Activated CD4-positive, alpha-beta memory T cell treated with anti-CD3 and anti-CD28 coated beads for 36 hours (primary cell): ENCODE measurements at regions not wholly inside any gene's neighbourhood (a gene's known extent, or its start where the extent isn't known, plus 50 kb on each side); places are given as distances from the start of the nearest gene placed in this dataset.

Experiments used
- CTCF ChIA-PET: fragments of 350-600 bp; sonication (Branson Sonifier 250); formaldehyde crosslinking; loops from one replicate; lab custom pipeline; 2021; ENCODE audit warnings: antibody characterized with exemption, inconsistent platforms; lab: Charles Lee
- POLR2A ChIA-PET: fragments of 350-600 bp; sonication (Branson Sonifier 250); formaldehyde crosslinking; loops from one replicate; lab custom pipeline; 2021; ENCODE audit warnings: antibody characterized with exemption; lab: Charles Lee
- DNase-seq: peaks from one replicate; pipeline ENCODE4 v3.0.0-alpha.2; 2020
- H3K27ac Mint-ChIP-seq: one replicate; pipeline ENCODE4 v1.8.0; 2021; ENCODE audit warnings: mixed read lengths
- H3K27me3 Mint-ChIP-seq: one replicate; pipeline ENCODE4 v1.8.0; 2021; ENCODE audit warnings: mixed read lengths
- H3K36me3 Mint-ChIP-seq: one replicate; pipeline ENCODE4 v1.8.0; 2021; ENCODE audit warnings: mixed read lengths
- H3K4me1 Mint-ChIP-seq: one replicate; pipeline ENCODE4 v1.8.0; 2021; ENCODE audit warnings: low read depth, mixed read lengths
- H3K4me3 Mint-ChIP-seq: one replicate; pipeline ENCODE4 v1.8.0; 2021; ENCODE audit warnings: mild to moderate bottlenecking, mixed read lengths
- H3K9me3 Mint-ChIP-seq: one replicate; pipeline ENCODE4 v1.8.0; 2021; ENCODE audit warnings: mixed read lengths
- intact Hi-C: fragments of 100-400 bp; cut with micrococcal nuclease; formaldehyde crosslinking; loops from one replicate; pipeline ENCODE4 v1.15.1; 2023

DNA sequence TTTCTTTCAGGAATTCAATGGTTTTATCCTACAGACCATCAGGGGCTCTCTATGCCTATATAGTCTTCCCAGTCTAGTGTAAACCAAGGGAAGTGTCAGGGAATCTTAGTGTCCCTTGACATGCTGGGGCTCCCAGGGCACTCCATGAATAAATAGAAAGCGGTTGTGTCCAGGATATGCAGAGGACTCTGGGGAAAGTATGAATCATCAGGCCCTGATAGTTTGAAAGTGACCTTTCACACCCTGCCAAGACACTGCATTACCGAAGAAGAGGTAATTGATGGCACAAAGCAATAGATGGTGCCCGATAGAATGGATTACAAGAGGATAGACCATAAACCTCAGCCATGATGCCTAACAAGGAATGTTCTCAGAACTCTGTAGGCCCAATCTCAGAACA is 163.3 kb upstream of the DAPK1 start:
- intact Hi-C loops, result no loop called here
- H3K9me3 Mint-ChIP-seq, result peaks cover 5% of the 10 kb centered on the region
- ChIA-PET POLR2A (no interaction called here), CTCF (no interaction called here)
- peaks cover 32% of the 10 kb centered on the region for H3K27me3 Mint-ChIP-seq
- H3K4me3 Mint-ChIP-seq, result no peak overlapping the region
- no peak overlapping the region for H3K27ac Mint-ChIP-seq
- H3K36me3 Mint-ChIP-seq, result no peaks in the 10 kb centered on the region
- peaks cover 13% of the 10 kb centered on the region for H3K4me1 Mint-ChIP-seq
- DNase-seq, result no peak

DNA sequence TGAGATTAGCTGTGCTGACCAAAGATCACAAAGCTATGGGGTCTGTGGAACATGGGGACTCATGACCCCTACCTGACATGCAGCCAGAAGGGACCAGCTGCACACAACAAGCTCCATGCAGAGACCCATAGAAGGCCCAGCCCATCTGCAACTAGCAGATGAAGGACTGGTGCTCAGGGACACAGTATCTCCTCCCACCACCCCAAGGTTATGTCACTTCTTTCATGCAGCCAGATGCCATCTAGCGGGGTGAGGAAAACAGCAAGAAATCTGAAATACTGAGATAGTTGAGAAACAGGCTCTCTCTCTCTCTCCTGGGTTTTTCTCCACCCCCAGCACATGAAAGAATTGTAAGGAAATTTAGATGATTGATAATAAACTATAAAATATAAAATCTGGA is 161.3 kb upstream of the DAPK1 start:
- peaks cover 13% of the 10 kb centered on the region for H3K4me1 Mint-ChIP-seq
- no peak for DNase-seq
- no peak overlapping the region for H3K27ac Mint-ChIP-seq
- intact Hi-C loops, result no loop called here
- no peak overlapping the region for H3K4me3 Mint-ChIP-seq
- ChIA-PET POLR2A (no interaction called here), CTCF (interaction anchor here (0.6 to 1.5 kb wide), 3 partner anchors 11 to 326 kb away, joined by 3 to 6 read pairs (median 3); no protein-coding TSS in a partner anchor)
- H3K9me3 Mint-ChIP-seq, result no peaks in the 10 kb centered on the region
- H3K36me3 Mint-ChIP-seq, result no peaks in the 10 kb centered on the region
- H3K27me3 Mint-ChIP-seq, result peaks cover 37% of the 10 kb centered on the region

DNA sequence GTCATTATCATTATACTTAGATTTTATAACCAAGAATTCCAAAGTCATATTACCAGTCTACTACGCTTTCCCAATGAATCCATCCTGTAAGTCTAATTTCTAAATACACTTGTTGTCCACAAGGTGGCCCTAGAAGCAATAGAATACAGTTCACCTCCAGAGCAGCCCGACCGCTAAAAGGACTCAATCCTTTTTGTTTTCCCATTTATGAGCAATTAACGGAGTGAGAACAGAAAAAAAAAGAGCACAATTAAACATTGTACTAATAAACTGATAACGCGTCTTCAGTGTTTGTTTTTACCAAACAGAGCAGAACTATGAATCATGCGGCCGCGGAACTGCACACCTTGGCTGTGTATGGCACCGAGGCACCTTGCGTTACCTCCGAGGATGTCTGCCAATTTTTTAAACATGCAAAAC is 160.7 kb upstream of the DAPK1 start:
- H3K9me3 Mint-ChIP-seq, result no peaks in the 10 kb centered on the region
- ChIA-PET POLR2A (no interaction called here), CTCF (interaction anchor here (0.6 to 2.4 kb wide), 11 partner anchors 12 to 633 kb away, joined by 3 to 22 read pairs (median 4); no protein-coding TSS in a partner anchor)
- DNase-seq, result peak; percentile 29
- H3K4me1 Mint-ChIP-seq, result peaks cover 13% of the 10 kb centered on the region
- no peaks in the 10 kb centered on the region for H3K36me3 Mint-ChIP-seq
- intact Hi-C loops, result loop anchor here (1.0 kb wide), 2 partner anchors 127 to 326 kb away; no protein-coding TSS in a partner anchor
- H3K27ac Mint-ChIP-seq, result no peak overlapping the region
- H3K27me3 Mint-ChIP-seq, result peaks cover 39% of the 10 kb centered on the region
- peak overlapping the region; percentile 64 for H3K4me3 Mint-ChIP-seq

DNA sequence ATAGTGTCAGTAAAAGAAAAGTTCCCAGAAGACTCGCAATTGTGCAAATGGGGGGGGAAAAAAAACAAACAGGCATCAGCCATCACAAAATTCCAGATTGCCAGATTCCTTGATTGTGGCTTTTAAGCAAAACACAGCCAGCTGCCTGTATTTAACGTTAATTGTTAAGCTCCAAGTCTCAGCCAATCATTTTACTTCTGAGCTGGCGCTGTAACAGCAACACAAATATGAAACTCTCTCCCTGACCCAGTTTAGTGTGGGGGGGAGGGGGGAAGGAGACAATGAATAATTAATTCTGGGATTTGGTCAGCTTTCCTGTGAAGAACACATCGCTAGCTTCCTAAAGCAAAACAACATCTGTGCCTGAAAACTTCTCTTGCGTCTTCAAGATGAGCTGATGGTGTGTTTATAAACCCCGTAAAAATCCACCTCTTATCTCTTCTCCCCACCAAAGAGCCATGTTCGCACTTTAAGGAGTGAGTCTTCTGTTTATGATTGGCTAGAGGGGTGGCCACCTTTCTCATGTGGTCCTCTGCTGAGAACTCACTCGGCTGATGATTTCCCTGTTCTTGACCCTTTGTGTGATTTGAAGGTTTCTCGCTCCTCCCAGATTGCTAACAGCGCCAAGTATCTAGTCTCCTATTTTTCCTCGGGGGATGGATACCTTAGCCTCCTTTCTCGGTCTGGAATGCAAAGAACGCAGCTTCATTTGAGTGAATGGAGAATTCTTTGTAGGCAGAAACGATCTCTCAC is 160.2 kb upstream of the DAPK1 start:
- intact Hi-C loops, result loop anchor here (1.0 to 2.0 kb wide), 3 partner anchors 127 to 475 kb away; no protein-coding TSS in a partner anchor
- peaks cover 13% of the 10 kb centered on the region for H3K4me1 Mint-ChIP-seq
- DNase-seq, result no peak
- CTCF ChIA-PET, result interaction anchor here (0.7 to 2.4 kb wide), 13 partner anchors 11 to 632 kb away, joined by 3 to 22 read pairs (median 4); no protein-coding TSS in a partner anchor
- peaks cover 41% of the 10 kb centered on the region for H3K27me3 Mint-ChIP-seq
- no peaks in the 10 kb centered on the region for H3K9me3 Mint-ChIP-seq
- no peaks in the 10 kb centered on the region for H3K36me3 Mint-ChIP-seq
- POLR2A ChIA-PET, result no interaction called here
- peak overlapping the region; percentile 64 for H3K4me3 Mint-ChIP-seq
- H3K27ac Mint-ChIP-seq, result no peak overlapping the region

DNA sequence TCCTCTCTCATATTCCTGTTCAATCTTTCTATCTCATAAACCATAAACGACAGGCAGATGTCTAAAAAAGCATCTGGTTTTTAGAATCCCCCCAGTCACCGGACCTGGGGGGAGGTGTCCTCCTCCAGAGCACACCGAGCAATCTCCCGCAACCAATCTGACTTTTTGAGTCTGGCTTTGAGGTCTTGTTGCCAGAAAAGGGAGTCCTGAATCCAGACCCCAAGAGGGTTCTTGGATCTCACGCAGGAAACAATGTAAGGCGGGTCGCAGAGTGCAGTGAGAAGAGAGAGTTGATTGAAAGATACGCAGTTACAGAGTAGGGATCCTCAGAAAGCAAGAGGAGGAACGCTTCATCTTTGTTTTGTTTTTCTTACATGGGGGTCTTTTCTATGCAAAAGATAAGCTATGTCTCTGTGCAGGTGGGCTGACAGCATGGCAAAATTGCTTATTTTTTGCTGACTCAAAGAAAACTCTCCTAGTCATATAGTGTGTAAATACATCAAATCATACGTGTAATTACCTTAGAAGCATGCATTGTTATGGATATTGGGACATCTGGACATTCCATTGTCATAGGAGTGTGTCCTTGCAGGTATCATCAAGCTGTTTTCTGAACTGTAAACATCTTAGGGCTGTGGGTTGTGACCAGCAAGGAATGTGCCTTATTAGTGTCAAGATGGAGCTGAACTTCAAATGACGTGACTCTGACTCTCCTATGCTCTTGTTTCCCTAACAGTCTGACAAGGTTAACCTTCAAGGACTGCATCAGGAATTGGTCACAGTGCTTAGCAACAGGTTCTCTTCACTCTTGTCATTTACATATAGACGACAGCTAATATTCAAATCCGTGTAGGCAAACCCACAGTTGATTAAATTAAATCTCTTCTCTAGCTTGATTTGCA is 159.3 kb upstream of the DAPK1 start:
- Mint-ChIP-seq H3K36me3 (no peaks in the 10 kb centered on the region), H3K4me1 (peaks cover 13% of the 10 kb centered on the region), H3K27me3 (peaks cover 45% of the 10 kb centered on the region), H3K9me3 (no peaks in the 10 kb centered on the region), H3K27ac (no peak overlapping the region), H3K4me3 (no peak overlapping the region)
- no peak for DNase-seq
- intact Hi-C loops, result loop anchor here (2.0 kb wide), 1 partner anchor 474 kb away; no protein-coding TSS in a partner anchor
- POLR2A ChIA-PET, result no interaction called here
- CTCF ChIA-PET, result interaction anchor here (0.6 to 2.4 kb wide), 8 partner anchors 13 to 724 kb away, joined by 3 to 22 read pairs (median 4); no protein-coding TSS in a partner anchor

DNA sequence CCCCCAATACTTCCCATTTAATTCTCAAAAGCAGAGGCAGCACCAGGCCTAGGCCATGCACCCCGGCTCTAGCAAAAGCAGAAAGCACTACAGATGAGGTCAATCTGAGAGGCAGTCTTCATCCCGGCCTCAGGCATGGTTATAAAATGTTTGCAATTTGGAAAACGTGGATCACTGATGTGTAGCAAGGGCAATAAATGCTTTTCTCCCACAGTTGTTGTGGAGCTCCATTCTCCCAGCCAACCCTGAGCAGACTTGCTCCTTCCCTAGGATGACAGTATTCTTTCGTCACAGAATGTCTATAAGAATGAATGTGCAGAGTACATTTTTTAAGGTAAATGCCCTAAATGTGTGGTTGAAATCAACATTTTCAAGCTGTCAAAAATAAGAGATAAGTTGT is 157.3 kb upstream of the DAPK1 start:
- CTCF ChIA-PET, result no interaction called here
- intact Hi-C loops, result no loop called here
- Mint-ChIP-seq H3K27ac (no peak overlapping the region), H3K36me3 (no peaks in the 10 kb centered on the region), H3K9me3 (no peaks in the 10 kb centered on the region), H3K4me1 (peaks cover 13% of the 10 kb centered on the region), H3K27me3 (peaks cover 45% of the 10 kb centered on the region), H3K4me3 (no peak overlapping the region)
- DNase-seq, result no peak
- POLR2A ChIA-PET, result no interaction called here

DNA sequence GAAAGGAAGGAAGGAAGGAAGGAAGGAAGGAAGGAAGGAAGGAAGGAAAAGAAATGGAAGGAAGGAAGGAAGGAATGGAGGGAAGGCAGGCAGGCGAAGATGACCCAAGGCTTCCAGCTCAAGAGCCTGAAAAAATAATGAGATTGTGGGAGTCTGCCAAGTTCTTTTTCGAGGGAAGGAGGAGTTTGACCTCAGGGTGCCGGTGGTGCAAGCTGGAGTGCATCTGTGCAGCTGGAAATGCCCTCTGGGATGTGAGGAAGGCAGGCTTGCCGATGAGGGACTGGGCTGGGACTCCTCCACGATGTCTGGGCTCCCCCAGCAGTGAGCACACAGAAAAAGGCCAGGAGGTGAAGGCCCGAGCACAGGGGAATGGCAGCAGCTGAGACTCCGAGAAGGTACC is 154.9 kb upstream of the DAPK1 start:
- H3K9me3 Mint-ChIP-seq, result no peaks in the 10 kb centered on the region
- H3K36me3 Mint-ChIP-seq, result no peaks in the 10 kb centered on the region
- no peak overlapping the region for H3K4me3 Mint-ChIP-seq
- ChIA-PET POLR2A (no interaction called here), CTCF (no interaction called here)
- DNase-seq, result no peak
- peaks cover 2% of the 10 kb centered on the region for H3K4me1 Mint-ChIP-seq
- H3K27ac Mint-ChIP-seq, result no peak overlapping the region
- peaks cover 36% of the 10 kb centered on the region for H3K27me3 Mint-ChIP-seq
- intact Hi-C loops, result no loop called here

DNA sequence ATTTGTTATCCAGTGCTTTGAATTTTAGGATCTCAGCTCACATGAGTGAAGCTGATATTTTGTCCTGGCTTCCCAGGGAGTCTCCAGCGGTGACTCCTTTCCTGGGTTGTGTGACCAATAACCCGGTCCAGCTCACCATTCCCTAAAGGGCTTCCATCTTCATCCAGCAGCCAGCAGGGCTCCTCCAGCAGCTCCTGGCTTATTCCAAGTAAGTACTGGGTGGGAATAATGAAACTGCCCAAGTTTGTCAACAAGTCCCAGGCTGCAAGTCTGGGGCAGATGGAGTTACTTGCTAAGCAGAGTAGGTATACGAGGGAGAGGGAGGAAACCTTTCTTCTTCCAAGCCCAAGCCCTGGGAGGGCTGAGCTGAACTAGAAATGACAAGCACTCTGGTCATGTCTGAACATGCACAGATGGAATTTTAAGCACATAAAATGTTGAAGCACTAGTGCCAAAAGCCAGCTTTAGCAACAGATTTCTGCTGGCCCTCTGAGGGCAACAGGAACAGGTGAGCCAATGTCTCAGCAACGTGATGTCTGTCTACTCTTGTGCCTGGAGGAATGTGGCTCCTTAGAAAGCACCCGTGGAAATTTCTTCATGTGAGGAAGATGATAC is 153.7 kb upstream of the DAPK1 start:
- DNase-seq, result no peak
- ChIA-PET CTCF (interaction anchor here (0.8 to 1.1 kb wide), 2 partner anchors 120 to 319 kb away, joined by 3 to 4 read pairs; no protein-coding TSS in a partner anchor), POLR2A (no interaction called here)
- peaks cover 25% of the 10 kb centered on the region for H3K27me3 Mint-ChIP-seq
- H3K4me3 Mint-ChIP-seq, result no peak overlapping the region
- H3K36me3 Mint-ChIP-seq, result no peaks in the 10 kb centered on the region
- peaks cover under 1% of the 10 kb centered on the region for H3K9me3 Mint-ChIP-seq
- H3K4me1 Mint-ChIP-seq, result no peaks in the 10 kb centered on the region
- intact Hi-C loops, result no loop called here
- H3K27ac Mint-ChIP-seq, result no peak overlapping the region

DNA sequence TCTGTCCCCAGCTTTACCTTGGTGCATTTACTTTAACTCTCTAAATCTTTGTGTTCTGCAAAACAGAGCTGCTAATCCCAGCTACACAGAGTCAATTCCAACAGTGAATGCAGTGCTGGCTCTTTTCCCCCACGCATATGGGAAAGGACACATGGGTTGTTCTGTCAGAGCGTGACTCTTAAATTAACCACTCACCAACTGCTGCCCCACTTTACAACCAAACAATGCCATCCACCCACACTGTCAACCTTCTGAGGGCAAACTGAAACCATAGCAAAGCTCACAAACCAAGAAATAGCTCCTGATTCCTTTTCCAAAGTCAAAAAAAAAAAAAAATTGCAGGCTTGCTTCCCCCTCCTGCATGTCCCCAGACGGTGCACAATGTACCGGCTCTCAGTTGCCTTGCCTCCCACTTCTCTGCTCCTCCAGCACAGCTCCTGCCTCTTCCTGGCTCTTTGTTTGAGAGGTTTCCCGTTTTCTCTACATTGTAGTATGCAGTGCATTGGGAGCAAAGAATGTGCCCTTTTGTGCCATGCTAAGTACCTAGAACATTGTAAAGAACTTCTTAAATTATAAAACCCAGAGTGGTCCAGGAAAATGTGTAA is 151.5 kb upstream of the DAPK1 start:
- Mint-ChIP-seq H3K27ac (no peak overlapping the region), H3K9me3 (peaks cover 4% of the 10 kb centered on the region), H3K4me1 (no peaks in the 10 kb centered on the region), H3K36me3 (no peaks in the 10 kb centered on the region), H3K4me3 (no peak overlapping the region), H3K27me3 (peaks cover 20% of the 10 kb centered on the region)
- CTCF ChIA-PET, result no interaction called here
- no peak for DNase-seq
- POLR2A ChIA-PET, result no interaction called here
- intact Hi-C loops, result no loop called here

DNA sequence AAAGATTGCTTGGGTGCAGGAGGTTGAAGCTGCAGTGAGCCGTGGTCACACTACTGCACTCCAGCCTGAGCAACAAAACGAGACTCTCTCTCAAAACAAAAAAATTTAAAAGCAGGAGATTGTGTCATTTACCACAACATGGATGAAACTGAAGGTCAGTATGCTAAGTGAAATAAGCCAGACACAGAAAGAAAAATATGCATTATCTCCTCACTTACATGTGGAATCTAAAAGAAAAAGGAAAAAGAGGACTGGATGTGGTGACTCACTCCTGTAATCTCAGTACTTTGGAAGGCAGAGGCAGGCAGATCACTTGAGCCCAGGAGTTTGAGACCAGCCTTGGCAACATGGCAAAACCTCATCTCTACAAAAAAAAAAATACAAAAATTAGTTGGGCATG is 146.8 kb upstream of the DAPK1 start:
- POLR2A ChIA-PET, result no interaction called here
- Mint-ChIP-seq H3K4me1 (no peaks in the 10 kb centered on the region), H3K27me3 (peaks cover 16% of the 10 kb centered on the region), H3K9me3 (peaks cover 4% of the 10 kb centered on the region), H3K4me3 (no peak overlapping the region), H3K36me3 (no peaks in the 10 kb centered on the region), H3K27ac (no peak overlapping the region)
- DNase-seq, result no peak
- intact Hi-C loops, result no loop called here
- CTCF ChIA-PET, result no interaction called here

DNA sequence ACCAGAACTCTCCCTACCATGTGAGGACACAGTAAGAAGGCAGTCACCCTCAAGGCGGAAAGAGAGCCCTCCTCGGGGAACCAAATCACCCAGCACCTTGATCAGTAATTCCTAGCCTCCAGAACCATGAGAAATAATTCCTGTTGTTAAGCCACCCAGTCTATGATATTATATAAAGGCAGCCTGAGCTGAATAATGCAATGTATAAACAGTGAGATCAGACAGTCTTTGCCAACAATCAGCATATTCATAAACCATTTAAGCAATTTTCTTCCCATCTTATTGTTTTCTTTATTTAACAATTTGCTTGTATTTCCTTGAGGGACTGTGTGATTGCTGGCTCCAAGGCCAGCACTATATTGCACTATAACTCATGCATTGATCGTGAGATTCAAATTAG is 144.4 kb upstream of the DAPK1 start:
- H3K9me3 Mint-ChIP-seq, result peaks cover 4% of the 10 kb centered on the region
- ChIA-PET POLR2A (no interaction called here), CTCF (no interaction called here)
- H3K4me1 Mint-ChIP-seq, result no peaks in the 10 kb centered on the region
- intact Hi-C loops, result no loop called here
- H3K36me3 Mint-ChIP-seq, result no peaks in the 10 kb centered on the region
- no peak overlapping the region for H3K4me3 Mint-ChIP-seq
- no peak for DNase-seq
- no peak overlapping the region for H3K27ac Mint-ChIP-seq
- peaks cover 12% of the 10 kb centered on the region for H3K27me3 Mint-ChIP-seq
